GM19238 (cell line): ENCODE measurements at regions not wholly inside any gene's neighbourhood (a gene's known extent, or its start where the extent isn't known, plus 50 kb on each side); places are given as distances from the start of the nearest gene placed in this dataset.
A peak's percentile ranks its signal among the peaks of the same experiment; 100 is the strongest.

Experiments used
- DNase-seq: peaks from one replicate; pipeline ENCODE4 v3.0.0; 2011; ENCODE audit warnings: low spot score; ENCODE audit not compliant: insufficient read length

GRCh38 chr17:72539981-72540897 is 419.4 kb downstream of the SOX9 start:
- peak; percentile 83 for DNase-seq

- DNase-seq, result no peak
Measured at GRCh38 chr17:72542317-72542716, 421.5 kb downstream of the SOX9 start.

GRCh38 chr17:72545766-72546165 is 424.9 kb downstream of the SOX9 start:
- DNase-seq, result no peak

GRCh38 chr17:72553051-72553755 is 432.4 kb downstream of the SOX9 start:
- no peak for DNase-seq

GRCh38 chr17:72554508-72554907 is 433.7 kb downstream of the SOX9 start:
- DNase-seq, result no peak

- no peak for DNase-seq
Measured at GRCh38 chr17:72555052-72555451, 434.2 kb downstream of the SOX9 start.

GRCh38 chr17:72556944-72557826 is 436.4 kb downstream of the SOX9 start:
- peak; percentile 68 for DNase-seq

- DNase-seq, result no peak
Measured at GRCh38 chr17:72558971-72559476, 438.2 kb downstream of the SOX9 start.

GRCh38 chr17:72560303-72561247 is 439.8 kb downstream of the SOX9 start:
- DNase-seq, result peak; percentile 71

- no peak for DNase-seq
Measured at GRCh38 chr17:72561266-72561665, 440.4 kb downstream of the SOX9 start.

GRCh38 chr17:72561680-72562079 is 440.9 kb downstream of the SOX9 start:
- DNase-seq, result no peak

- DNase-seq, result no peak
Measured at GRCh38 chr17:72562615-72563188, 441.9 kb downstream of the SOX9 start.

- no peak for DNase-seq
Measured at GRCh38 chr17:72563952-72564351, 443.1 kb downstream of the SOX9 start.

GRCh38 chr17:72565006-72565405 is 444.2 kb downstream of the SOX9 start:
- DNase-seq, result no peak

- DNase-seq, result no peak
Measured at GRCh38 chr17:72565758-72566157, 444.9 kb downstream of the SOX9 start.

GRCh38 chr17:72566671-72567484 is 446.1 kb downstream of the SOX9 start:
- DNase-seq, result peak; percentile 13

- no peak for DNase-seq
Measured at GRCh38 chr17:72567774-72568173, 447.0 kb downstream of the SOX9 start.

- no peak for DNase-seq
Measured at GRCh38 chr17:72569148-72569946, 448.5 kb downstream of the SOX9 start.
